NCI-H1048 (cell line): ENCODE measurements at regions not wholly inside any gene's neighbourhood (a gene's known extent, or its start where the extent isn't known, plus 50 kb on each side); places are given as distances from the start of the nearest gene placed in this dataset.

Source experiments
- DNase-seq: peaks from one replicate; lab custom pipeline; 2025; lab: John Stamatoyannopoulos, UW

DNA sequence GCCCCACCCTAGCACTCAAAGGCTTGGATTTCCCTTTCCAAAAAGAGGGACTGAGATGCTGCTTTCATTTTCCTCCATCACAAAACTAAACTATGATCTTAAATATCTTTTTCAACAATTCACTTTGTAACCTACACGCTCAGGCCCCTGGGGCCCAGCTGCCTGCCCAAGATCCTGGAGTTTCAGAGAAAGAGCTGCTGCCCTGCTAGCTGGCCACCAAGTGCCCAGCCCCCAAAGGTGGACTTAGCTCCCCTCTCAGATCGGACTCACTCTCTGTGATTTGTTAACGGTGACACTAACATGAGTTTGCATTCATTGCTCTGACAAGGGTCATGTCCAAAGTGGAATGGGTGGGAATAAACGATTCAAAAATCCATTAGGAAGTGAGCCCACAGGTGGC lies 119.6 kb upstream of the SMAD3 start:
- no peak for DNase-seq

GRCh38 chr15:66946578-66947164 lies 118.7 kb upstream of the SMAD3 start:
- no peak for DNase-seq

GRCh38 chr15:66947471-66947870 lies 117.9 kb upstream of the SMAD3 start:
- DNase-seq = no peak

DNA sequence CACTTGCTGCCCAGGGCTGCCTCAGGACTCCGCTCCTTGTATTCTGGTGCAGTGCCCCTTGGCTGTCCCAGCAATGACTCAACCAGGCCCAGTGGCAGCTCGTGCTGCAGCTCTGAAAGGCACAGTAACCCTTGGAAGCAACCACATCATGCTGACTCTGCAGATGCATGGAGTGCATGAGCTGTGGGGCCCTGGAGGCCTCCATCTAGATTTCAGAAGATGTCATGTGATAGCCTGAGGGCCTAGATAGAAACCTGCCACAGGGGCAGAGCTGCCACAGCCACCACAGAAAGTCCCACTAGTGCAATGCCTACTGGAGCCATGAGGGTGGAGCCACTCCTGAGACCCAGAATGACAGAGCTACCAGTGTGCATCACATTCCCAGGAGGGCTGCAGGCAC lies 117.1 kb upstream of the SMAD3 start:
- DNase-seq = no peak

GRCh38 chr15:66950114-66950513 lies 115.3 kb upstream of the SMAD3 start:
- DNase-seq = no peak

- DNase-seq = peak; percentile 18
These were observed 113.7 kb upstream of the SMAD3 start for GRCh38 chr15:66951531-66952320.

- no peak for DNase-seq
These were observed 112.5 kb upstream of the SMAD3 start for GRCh38 chr15:66952756-66953522.

- DNase-seq = no peak
These were observed 111.7 kb upstream of the SMAD3 start for GRCh38 chr15:66953523-66954229.

GRCh38 chr15:66954601-66955000 lies 110.8 kb upstream of the SMAD3 start:
- DNase-seq = no peak

- DNase-seq = no peak
These were observed 110.3 kb upstream of the SMAD3 start for GRCh38 chr15:66955001-66955516.

DNA sequence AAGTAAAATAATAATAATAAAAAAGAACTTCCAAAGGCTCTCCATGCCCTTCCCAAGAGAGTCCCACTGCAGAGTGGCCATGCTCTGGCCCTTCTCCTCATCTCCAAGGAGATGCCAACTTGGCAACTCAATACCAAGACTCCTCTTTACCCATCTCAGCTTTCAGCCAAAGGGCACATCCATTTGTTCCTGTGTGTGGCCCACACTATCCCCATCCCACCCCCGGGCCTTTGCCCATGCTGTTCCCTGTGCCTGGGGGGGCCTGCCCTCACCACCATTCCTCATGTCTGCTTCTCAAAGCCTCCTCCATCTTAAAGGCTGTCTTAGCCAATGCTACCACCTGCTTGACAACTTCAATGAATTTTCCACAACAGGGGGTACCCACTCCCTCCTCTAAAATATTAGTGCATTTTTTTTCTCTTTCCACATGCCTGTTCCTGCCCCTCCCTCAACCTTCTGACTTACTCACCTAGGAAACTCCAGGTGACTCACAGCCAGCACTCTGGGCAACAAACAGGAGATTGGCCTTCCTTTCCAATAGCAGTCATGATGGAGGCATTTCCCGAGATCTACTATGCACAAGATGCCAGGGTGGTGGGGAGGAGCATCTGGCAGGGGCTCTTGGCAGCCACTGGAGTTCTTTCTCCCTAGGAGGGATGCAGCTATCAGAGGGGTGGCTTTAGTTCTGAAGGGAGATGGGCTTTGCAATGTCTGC lies 109.4 kb upstream of the SMAD3 start:
- DNase-seq = no peak

GRCh38 chr15:66956672-66957430 lies 108.6 kb upstream of the SMAD3 start:
- no peak for DNase-seq

- DNase-seq = no peak
These were observed 108.0 kb upstream of the SMAD3 start for GRCh38 chr15:66957431-66957720.

DNA sequence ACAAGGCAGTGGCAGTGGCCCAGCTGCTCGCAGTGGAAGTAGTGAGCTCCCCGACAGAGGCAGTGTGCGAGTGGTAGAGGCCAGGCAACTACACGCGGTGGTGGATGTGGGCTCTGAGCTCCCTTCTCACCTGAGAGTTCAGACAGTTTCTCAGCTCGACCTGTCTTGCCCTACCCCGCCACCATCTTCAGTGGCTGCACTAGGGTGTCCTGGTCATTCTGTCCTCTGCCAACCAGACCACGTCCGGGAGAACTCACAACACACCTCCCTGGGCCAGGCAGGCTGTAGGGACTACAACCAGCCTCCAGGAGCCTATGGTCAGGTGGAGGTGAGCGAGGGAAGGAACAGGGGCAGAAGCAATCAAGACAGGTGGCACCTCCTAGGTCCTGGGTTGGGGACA lies 106.3 kb upstream of the SMAD3 start:
- no peak for DNase-seq

DNA sequence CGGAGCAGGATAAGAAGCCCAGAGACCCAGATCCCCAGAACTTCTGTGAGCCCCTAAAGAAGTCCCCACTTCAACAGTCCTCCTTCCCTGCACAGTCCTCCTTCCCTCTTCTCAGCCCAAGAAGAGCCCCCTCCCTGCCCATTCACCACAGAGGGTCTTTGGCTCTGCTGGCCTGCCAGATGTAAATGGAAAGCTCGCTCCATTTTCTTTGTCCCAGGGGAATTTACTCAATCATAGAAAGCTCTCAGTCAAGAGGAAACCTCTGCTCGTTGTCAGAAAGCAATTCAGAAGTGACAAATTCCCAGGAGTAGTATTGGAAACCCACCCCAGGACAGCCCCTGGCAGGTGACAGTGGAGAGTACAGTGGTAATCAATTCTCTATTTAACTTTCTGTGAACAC lies 105.5 kb upstream of the SMAD3 start:
- DNase-seq = no peak

DNA sequence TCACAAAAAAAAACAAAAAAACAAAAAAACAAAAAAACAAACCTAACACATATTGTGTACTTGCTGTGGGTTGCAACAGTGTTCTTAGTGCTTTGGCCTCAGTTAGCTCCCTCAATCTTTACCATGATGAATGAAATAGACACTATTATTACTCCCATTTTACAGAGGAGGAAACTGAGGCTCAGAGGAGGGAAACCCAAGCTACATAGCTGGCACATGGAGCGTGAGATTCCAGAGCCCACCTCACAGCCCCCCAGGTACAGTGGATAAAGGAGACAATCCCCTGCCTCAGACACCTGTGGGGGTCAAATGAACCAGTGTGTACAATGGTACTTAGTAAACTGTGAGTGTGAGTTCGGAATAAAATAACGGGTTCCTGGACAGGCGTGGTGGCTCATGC lies 104.9 kb upstream of the SMAD3 start:
- no peak for DNase-seq

DNA sequence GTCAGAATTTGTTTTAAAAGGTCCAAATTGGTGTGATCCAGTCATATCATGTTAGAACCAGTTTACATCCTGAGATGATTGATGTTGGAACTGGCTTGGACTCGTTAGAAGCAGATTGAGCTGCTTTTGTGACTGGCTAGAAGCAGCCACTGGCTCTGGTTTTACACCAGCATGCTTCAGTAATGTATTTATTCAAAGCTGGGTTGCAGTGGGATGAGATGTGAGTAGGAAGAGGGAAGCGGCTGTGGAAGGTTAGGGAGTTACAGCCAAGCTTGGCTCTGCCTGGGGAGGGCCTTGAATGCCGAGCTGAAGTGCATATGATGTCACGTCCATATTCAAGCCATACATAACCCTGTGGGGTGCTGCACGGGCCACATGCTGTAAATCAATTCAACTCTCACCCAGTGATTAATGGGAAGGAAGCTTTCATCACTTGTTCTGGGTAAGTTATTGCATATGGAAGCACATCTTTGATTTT lies 104.0 kb upstream of the SMAD3 start:
- no peak for DNase-seq

DNA sequence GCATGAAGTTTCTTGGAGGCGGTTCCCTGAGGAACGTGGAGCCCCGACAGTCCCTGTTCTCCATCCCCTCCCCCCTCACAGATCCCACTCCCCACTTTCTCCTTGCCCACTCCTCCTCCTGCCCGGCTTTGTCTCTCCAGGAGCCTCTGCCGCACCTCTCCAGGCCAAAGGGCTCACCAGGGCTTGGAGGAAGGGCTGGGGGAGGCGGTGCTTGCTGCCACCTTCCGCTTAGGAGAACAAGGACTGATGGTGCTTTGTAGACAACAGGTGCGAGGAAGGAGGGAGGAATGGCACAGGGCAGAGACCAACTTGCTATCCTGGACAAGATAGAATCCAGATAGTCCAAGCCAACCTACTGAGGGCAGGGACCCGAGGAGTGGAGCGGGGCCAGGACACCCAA lies 103.5 kb upstream of the SMAD3 start:
- DNase-seq = no peak

- no peak for DNase-seq
These were observed 102.9 kb upstream of the SMAD3 start for GRCh38 chr15:66962522-66962921.

DNA sequence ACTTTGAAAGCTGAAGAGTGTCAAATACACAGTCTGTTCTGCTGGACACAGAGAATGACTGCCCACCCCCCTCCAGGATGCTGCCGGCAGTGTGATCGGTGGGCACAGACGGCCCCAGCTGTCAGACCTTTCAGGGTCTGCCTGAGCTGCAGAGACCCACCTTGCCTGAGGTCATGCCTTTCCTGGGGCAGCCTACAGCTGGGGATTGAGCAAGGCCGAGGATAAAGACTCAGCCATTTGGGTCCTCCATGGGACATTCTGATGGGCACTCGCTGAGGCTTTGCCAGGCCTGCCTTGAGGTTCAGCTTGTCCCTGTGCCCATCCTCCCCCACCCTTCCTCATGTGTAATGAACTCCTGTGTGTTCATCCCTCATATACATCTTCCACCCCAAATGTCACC lies 102.3 kb upstream of the SMAD3 start:
- no peak for DNase-seq

- DNase-seq = no peak
These were observed 101.7 kb upstream of the SMAD3 start for GRCh38 chr15:66963710-66964109.
